H9 (cell line): ENCODE measurements at regions not wholly inside any gene's neighbourhood (a gene's known extent, or its start where the extent isn't known, plus 50 kb on each side); places are given as distances from the start of the nearest gene placed in this dataset.

ENCODE experiments used
- DNase-seq: peaks from one replicate; pipeline ENCODE4 v3.0.0-alpha.2; 2017
- H2AFZ ChIP-seq: one replicate; pipeline ENCODE4 v1.6.1; 2013; ENCODE audit warnings: mild to moderate bottlenecking, low read length, control low read depth, moderate library complexity
- H2AK5ac ChIP-seq: 2 replicates; pipeline ENCODE4 v1.6.1; 2013; ENCODE audit warnings: low read length, control low read depth, mixed read lengths; ENCODE audit not compliant: insufficient read length
- H2BK120ac ChIP-seq: one replicate; pipeline ENCODE4 v1.6.1; 2013; ENCODE audit warnings: low read depth, mild to moderate bottlenecking, low read length, control low read depth, inconsistent platforms; ENCODE audit not compliant: poor library complexity, severe bottlenecking
- H2BK12ac ChIP-seq: 2 replicates; pipeline ENCODE4 v1.6.1; 2013; ENCODE audit warnings: low read length, control low read depth, mixed read lengths, low read depth; ENCODE audit not compliant: insufficient read length
- H2BK15ac ChIP-seq: 2 replicates; pipeline ENCODE4 v1.6.1; 2013; ENCODE audit warnings: low read depth, low read length, control low read depth
- H2BK20ac ChIP-seq: one replicate; pipeline ENCODE4 v1.6.1; 2013; ENCODE audit warnings: low read depth, mild to moderate bottlenecking, low read length, control low read depth, inconsistent platforms; ENCODE audit not compliant: poor library complexity, severe bottlenecking
- H2BK5ac ChIP-seq: 2 replicates; pipeline ENCODE4 v1.6.1; 2013; ENCODE audit warnings: low read length, control low read depth, mixed read lengths; ENCODE audit not compliant: insufficient read length
- H3K14ac ChIP-seq: 2 replicates; pipeline ENCODE4 v1.6.1; 2013; ENCODE audit warnings: low read length, control low read depth; ENCODE audit not compliant: insufficient read depth
- H3K18ac ChIP-seq: 2 replicates; pipeline ENCODE4 v1.6.1; 2013; ENCODE audit warnings: low read depth, mild to moderate bottlenecking, mixed read lengths, low read length, control low read depth; ENCODE audit not compliant: insufficient read length
- H3K23ac ChIP-seq: 2 replicates; pipeline ENCODE4 v1.6.1; 2013; ENCODE audit warnings: low read length, control low read depth, mixed read lengths, low read depth; ENCODE audit not compliant: insufficient read length
- H3K23me2 ChIP-seq: 2 replicates; pipeline ENCODE4 v1.6.1; 2013; ENCODE audit warnings: low read depth, mild to moderate bottlenecking, mixed read lengths, low read length, control low read depth; ENCODE audit not compliant: insufficient read length, poor library complexity, severe bottlenecking
- H3K27ac ChIP-seq: 2 replicates; pipeline ENCODE4 v1.5.1; 2013; ENCODE audit warnings: low read length, control low read depth, mixed read lengths, low read depth; ENCODE audit not compliant: insufficient read length
- H3K27me3 ChIP-seq: 2 replicates; pipeline ENCODE4 v1.6.1; 2013; ENCODE audit warnings: low read length, control low read depth, inconsistent platforms; ENCODE audit not compliant: insufficient read depth
- H3K4ac ChIP-seq: 2 replicates; pipeline ENCODE4 v1.6.1; 2013; ENCODE audit warnings: low read depth, mild to moderate bottlenecking, control low read depth, inconsistent platforms, low read length, moderate library complexity
- H3K4me1 ChIP-seq: 2 replicates; pipeline ENCODE4 v1.6.1; 2013; ENCODE audit warnings: low read length, control low read depth, inconsistent platforms; ENCODE audit not compliant: insufficient read depth
- H3K4me2 ChIP-seq: 2 replicates; pipeline ENCODE4 v1.6.1; 2013; ENCODE audit warnings: low read length, control low read depth, mixed read lengths; ENCODE audit not compliant: insufficient read length, insufficient read depth
- H3K56ac ChIP-seq: 2 replicates; pipeline ENCODE4 v1.6.1; 2013; ENCODE audit warnings: low read depth, mild to moderate bottlenecking, mixed read lengths, low read length, control low read depth; ENCODE audit not compliant: insufficient read length
- H3K79me1 ChIP-seq: 2 replicates; pipeline ENCODE4 v1.6.1; 2013; ENCODE audit warnings: low read depth, mild to moderate bottlenecking, moderate library complexity, low read length, control low read depth, inconsistent platforms; ENCODE audit not compliant: insufficient read depth, poor library complexity, severe bottlenecking
- H3K79me2 ChIP-seq: 2 replicates; pipeline ENCODE4 v1.6.1; 2013; ENCODE audit warnings: low read length, control low read depth, inconsistent platforms; ENCODE audit not compliant: insufficient read depth
- H3K9ac ChIP-seq: 2 replicates; pipeline ENCODE4 v1.6.1; 2013; ENCODE audit warnings: low read length, control low read depth, mixed read lengths; ENCODE audit not compliant: insufficient read length; ENCODE audit errors: extremely low read depth
- H3K9me3 ChIP-seq: one replicate; pipeline ENCODE4 v1.6.1; 2013; ENCODE audit warnings: low read depth, low read length, inconsistent platforms; ENCODE audit not compliant: control insufficient read depth
- H3T11ph ChIP-seq: one replicate; pipeline ENCODE4 v1.6.1; 2013; ENCODE audit warnings: mild to moderate bottlenecking, low read length, control low read depth, inconsistent platforms
- H4K20me1 ChIP-seq: one replicate; pipeline ENCODE4 v1.6.1; 2013; ENCODE audit not compliant: control insufficient read depth, insufficient read length, insufficient read depth
- H4K5ac ChIP-seq: 2 replicates; pipeline ENCODE4 v1.6.1; 2013; ENCODE audit warnings: low read depth, mild to moderate bottlenecking, mixed read lengths, low read length, control low read depth; ENCODE audit not compliant: insufficient read length
- H4K8ac ChIP-seq: replicated peaks from 2 replicates; pipeline ENCODE4 v1.6.1; 2013; ENCODE audit warnings: low read length, control low read depth, mixed read lengths, low read depth; ENCODE audit not compliant: insufficient read length
- H4K91ac ChIP-seq: 2 replicates; pipeline ENCODE4 v1.6.1; 2013; ENCODE audit warnings: low read depth, mild to moderate bottlenecking, moderate library complexity, mixed read lengths, low read length, control low read depth; ENCODE audit not compliant: insufficient read length
- H3K27ac Mint-ChIP-seq, 3 experiments: 2 replicates in 2 of 3; 3 replicates in 1 of 3; pipeline ENCODE4 v1.8.0; 2020 to 2021; ENCODE audit warnings: mixed read lengths in 3 of 3, mild to moderate bottlenecking in 1 of 3, moderate library complexity in 1 of 3
- H3K27me3 Mint-ChIP-seq: 2 replicates; pipeline ENCODE4 v1.8.0; 2021; ENCODE audit warnings: low read depth, mild to moderate bottlenecking, moderate library complexity, mixed read lengths
- H3K36me3 Mint-ChIP-seq, 3 experiments: 2 replicates in 2 of 3; 3 replicates in 1 of 3; pipeline ENCODE4 v1.8.0; 2020 to 2021; ENCODE audit warnings: low read depth in 3 of 3, mixed read lengths in 3 of 3; ENCODE audit not compliant: insufficient read depth in 1 of 3
- H3K4me1 Mint-ChIP-seq, 2 experiments: 2 replicates each; pipeline ENCODE4 v1.8.0; 2020; ENCODE audit warnings: mixed read lengths in 2 of 2
- H3K4me3 Mint-ChIP-seq, 2 experiments: 2 replicates in 1 of 2; 3 replicates in 1 of 2; pipeline ENCODE4 v1.8.0; 2020 to 2021; ENCODE audit warnings: mild to moderate bottlenecking in 2 of 2, mixed read lengths in 2 of 2, moderate library complexity in 1 of 2
- H3K9me3 Mint-ChIP-seq, 2 experiments: 2 replicates in 1 of 2; 3 replicates in 1 of 2; pipeline ENCODE4 v1.8.0; 2020; ENCODE audit warnings: mild to moderate bottlenecking in 2 of 2, mixed read lengths in 2 of 2, moderate library complexity in 1 of 2
- WGBS: extraction: QIAGEN DNeasy Blood & Tissue Kit; methylation state at CpG from one replicate; pipeline ENCODE4 v1.1.7; 2013; ENCODE audit warnings: missing lambda C conversion rate, low lambda C conversion rate, mixed read lengths; ENCODE audit not compliant: insufficient read length; ENCODE audit errors: extremely low coverage; 5-methylcytosine and 5-hydroxymethylcytosine counted together
- TF ChIP-seq, protein P1 (sequence below): fragments of 200-600 bp; sonication (generic); conservative IDR thresholded peaks from 3 replicates; pipeline ENCODE4 v1.8.0; 2021; ENCODE audit warnings: antibody characterized with exemption, mild to moderate bottlenecking

DNA sequence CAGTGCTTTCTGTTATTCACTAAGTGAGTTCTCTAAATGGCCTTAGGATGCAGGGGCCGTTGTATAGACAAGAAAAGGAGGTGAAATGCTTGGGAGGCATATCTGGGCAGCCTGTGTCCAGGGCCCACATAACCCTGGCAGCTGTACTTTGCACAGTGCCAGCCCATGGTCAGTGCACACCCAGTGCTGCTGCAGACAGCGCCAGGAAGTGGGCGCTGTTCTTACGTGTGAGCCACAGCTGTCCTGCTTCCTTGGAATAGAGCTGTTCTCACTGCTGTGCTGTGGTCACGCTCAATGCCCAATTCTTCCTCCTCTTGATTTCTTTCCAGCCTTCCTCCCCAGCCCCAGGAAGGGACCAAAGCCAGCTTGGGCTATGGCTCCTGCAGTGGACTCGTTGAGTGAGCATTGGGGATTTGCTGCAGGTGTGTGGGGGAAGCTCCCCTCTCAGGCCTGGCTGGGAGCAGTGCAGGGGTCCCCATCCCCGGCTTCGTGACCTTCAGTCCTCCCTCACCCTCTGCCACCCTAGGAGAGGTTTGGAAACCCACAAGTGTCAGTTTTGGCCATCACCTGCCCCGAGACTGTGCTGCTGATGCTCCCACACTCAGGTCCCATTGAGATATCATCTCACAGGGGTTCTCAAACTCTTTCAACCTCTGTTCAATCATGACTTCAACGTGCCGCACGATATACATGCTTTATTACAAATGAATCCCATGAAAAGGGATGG, 246.8 kb upstream of the EXOC2 start:
- Mint-ChIP-seq H3K4me1 (peaks cover 22 to 26% of the 10 kb centered on the region in 2 experiments), H3K9me3 (no peaks in the 10 kb centered on the region), H3K27me3 (peaks cover 63% of the 10 kb centered on the region), H3K27ac (no peak overlapping the region; a peak in 1 of 7 replicates), H3K4me3 (no peak overlapping the region), H3K36me3 (no peaks in the 10 kb centered on the region)
- Histone ChIP-seq H3K27ac (no peak overlapping the region), H3T11ph (no peak overlapping the region), H2AK5ac (no peak overlapping the region), H3K23ac (no peak overlapping the region), H3K4me1 (peaks cover 2% of the 10 kb centered on the region; the same call in 1 of the 2 replicates), H2BK20ac (no peak overlapping the region), H3K79me2 (no peaks in the 10 kb centered on the region), H4K91ac (no peak overlapping the region), H3K9me3 (no peaks in the 10 kb centered on the region), H2BK120ac (no peak overlapping the region), H2AFZ (no peak overlapping the region), H2BK15ac (no peak overlapping the region), H3K23me2 (no peaks in the 10 kb centered on the region), H3K4me2 (no peak overlapping the region), H4K5ac (no peak overlapping the region), H2BK12ac (no peak overlapping the region), H3K18ac (no peak overlapping the region), H3K4ac (no peak overlapping the region), H4K8ac (no peak overlapping the region), H3K9ac (no peak overlapping the region), H2BK5ac (no peak overlapping the region), H3K79me1 (no peaks in the 10 kb centered on the region), H3K27me3 (no peaks in the 10 kb centered on the region), H4K20me1 (no peaks in the 10 kb centered on the region), H3K56ac (no peak overlapping the region), H3K14ac (no peak overlapping the region; the same call in 1 of the 2 replicates)
- WGBS, result no CpG with 5 or more reads among the region's 12 CpGs
- TF ChIP-seq, protein P1, sequence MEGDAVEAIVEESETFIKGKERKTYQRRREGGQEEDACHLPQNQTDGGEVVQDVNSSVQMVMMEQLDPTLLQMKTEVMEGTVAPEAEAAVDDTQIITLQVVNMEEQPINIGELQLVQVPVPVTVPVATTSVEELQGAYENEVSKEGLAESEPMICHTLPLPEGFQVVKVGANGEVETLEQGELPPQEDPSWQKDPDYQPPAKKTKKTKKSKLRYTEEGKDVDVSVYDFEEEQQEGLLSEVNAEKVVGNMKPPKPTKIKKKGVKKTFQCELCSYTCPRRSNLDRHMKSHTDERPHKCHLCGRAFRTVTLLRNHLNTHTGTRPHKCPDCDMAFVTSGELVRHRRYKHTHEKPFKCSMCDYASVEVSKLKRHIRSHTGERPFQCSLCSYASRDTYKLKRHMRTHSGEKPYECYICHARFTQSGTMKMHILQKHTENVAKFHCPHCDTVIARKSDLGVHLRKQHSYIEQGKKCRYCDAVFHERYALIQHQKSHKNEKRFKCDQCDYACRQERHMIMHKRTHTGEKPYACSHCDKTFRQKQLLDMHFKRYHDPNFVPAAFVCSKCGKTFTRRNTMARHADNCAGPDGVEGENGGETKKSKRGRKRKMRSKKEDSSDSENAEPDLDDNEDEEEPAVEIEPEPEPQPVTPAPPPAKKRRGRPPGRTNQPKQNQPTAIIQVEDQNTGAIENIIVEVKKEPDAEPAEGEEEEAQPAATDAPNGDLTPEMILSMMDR, result no peak
- no peak for DNase-seq
